Fibroblast of lung (primary cell): ENCODE measurements at regions not wholly inside any gene's neighbourhood (a gene's known extent, or its start where the extent isn't known, plus 50 kb on each side); places are given as distances from the start of the nearest gene placed in this dataset.
"Not testable (repeated sequence)": the region's sequence is repeated elsewhere in the genome, so short reads cannot be mapped to it uniquely, and the experiment has no call there.

ENCODE experiments used
- EZH2 ChIP-seq: IDR thresholded peaks from 2 replicates; pipeline ENCODE4 v1.5.1; 2012; ENCODE audit warnings: low read length, control low read depth, mild to moderate bottlenecking; ENCODE audit errors: missing control alignments
- TF ChIP-seq, protein P1 (sequence below), 2 donors: IDR thresholded peaks in 1 of 2; conservative IDR thresholded peaks in 1 of 2; 1 replicate in 1 of 2; 2 replicates in 1 of 2; pipeline ENCODE4 v1.5.1; 2011 to 2012; ENCODE audit warnings: low read length in 2 of 2, control low read depth in 1 of 2, inconsistent platforms in 1 of 2, low read depth in 1 of 2, mild to moderate bottlenecking in 1 of 2

DNA sequence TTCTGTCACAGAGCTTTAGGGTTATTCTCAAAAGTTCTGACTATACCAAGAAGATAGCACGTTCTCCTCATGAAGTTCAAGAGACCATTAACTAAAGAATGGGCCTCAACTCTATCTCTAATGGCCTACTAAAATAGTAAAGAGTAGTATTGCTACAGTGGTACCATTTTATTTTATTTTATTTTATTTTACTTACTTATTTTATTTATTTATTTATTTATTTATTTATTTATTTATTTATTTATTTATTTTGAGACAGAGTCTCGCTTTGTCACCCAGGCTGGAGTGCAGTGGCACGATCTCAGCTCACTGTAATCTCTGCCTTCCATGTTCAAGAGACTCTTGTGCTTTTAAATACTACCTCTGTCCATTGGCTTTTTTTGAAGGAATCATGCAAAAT, 52.5 kb upstream of the SCRG1 start:
- TF ChIP-seq, protein P1, sequence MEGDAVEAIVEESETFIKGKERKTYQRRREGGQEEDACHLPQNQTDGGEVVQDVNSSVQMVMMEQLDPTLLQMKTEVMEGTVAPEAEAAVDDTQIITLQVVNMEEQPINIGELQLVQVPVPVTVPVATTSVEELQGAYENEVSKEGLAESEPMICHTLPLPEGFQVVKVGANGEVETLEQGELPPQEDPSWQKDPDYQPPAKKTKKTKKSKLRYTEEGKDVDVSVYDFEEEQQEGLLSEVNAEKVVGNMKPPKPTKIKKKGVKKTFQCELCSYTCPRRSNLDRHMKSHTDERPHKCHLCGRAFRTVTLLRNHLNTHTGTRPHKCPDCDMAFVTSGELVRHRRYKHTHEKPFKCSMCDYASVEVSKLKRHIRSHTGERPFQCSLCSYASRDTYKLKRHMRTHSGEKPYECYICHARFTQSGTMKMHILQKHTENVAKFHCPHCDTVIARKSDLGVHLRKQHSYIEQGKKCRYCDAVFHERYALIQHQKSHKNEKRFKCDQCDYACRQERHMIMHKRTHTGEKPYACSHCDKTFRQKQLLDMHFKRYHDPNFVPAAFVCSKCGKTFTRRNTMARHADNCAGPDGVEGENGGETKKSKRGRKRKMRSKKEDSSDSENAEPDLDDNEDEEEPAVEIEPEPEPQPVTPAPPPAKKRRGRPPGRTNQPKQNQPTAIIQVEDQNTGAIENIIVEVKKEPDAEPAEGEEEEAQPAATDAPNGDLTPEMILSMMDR (conservative IDR thresholded peaks at IDR 0.05 in 1 of 2, IDR thresholded peaks at IDR 0.05 in 1 of 2; ENCODE audit: low read depth in 1 of 2, low read length in 2 of 2) = not testable (repeated sequence)
- not testable (repeated sequence) for TF ChIP-seq EZH2
